RPMI8226 (cell line): ENCODE measurements at regions not wholly inside any gene's neighbourhood (a gene's known extent, or its start where the extent isn't known, plus 50 kb on each side); places are given as distances from the start of the nearest gene placed in this dataset.
"Not testable (repeated sequence)": the region's sequence is repeated elsewhere in the genome, so short reads cannot be mapped to it uniquely, and the experiment has no call there.

Source experiments
- DNase-seq: peaks from one replicate; pipeline ENCODE4 v3.0.0-alpha.2; 2015

- DNase-seq: no peak
Measured at GRCh38 chr6:156437121-156437879, 339.9 kb upstream of the ARID1B start.

GRCh38 chr6:156434795-156435190 lies 342.4 kb upstream of the ARID1B start:
- DNase-seq: no peak

- DNase-seq: no peak
Measured at GRCh38 chr6:156434049-156434794, 343.0 kb upstream of the ARID1B start.

GRCh38 chr6:156432543-156432942 lies 344.6 kb upstream of the ARID1B start:
- DNase-seq: no peak

- DNase-seq: no peak
Measured at GRCh38 chr6:156430386-156430785, 346.8 kb upstream of the ARID1B start.

- no peak for DNase-seq
Measured at GRCh38 chr6:156427345-156427744, 349.8 kb upstream of the ARID1B start.

GRCh38 chr6:156425359-156426020 lies 351.7 kb upstream of the ARID1B start:
- no peak for DNase-seq

GRCh38 chr6:156423829-156424228 lies 353.3 kb upstream of the ARID1B start:
- DNase-seq: no peak

- no peak for DNase-seq
Measured at GRCh38 chr6:156423075-156423474, 354.1 kb upstream of the ARID1B start.

- no peak for DNase-seq
Measured at GRCh38 chr6:156421933-156422332, 355.2 kb upstream of the ARID1B start.

GRCh38 chr6:156421301-156421700 lies 355.9 kb upstream of the ARID1B start:
- DNase-seq: not testable (repeated sequence)

- DNase-seq: no peak
Measured at GRCh38 chr6:156420172-156420993, 356.8 kb upstream of the ARID1B start.

- no peak for DNase-seq
Measured at GRCh38 chr6:156419594-156419993, 357.6 kb upstream of the ARID1B start.

GRCh38 chr6:156418253-156418652 lies 358.9 kb upstream of the ARID1B start:
- DNase-seq: no peak

GRCh38 chr6:156416391-156416790 lies 360.8 kb upstream of the ARID1B start:
- no peak for DNase-seq

GRCh38 chr6:156413154-156413553 lies 364.0 kb upstream of the ARID1B start:
- no peak for DNase-seq

GRCh38 chr6:156410649-156411048 lies 366.5 kb upstream of the ARID1B start:
- no peak for DNase-seq

- no peak for DNase-seq
Measured at GRCh38 chr6:156408655-156409054, 368.5 kb upstream of the ARID1B start.

GRCh38 chr6:156407334-156407733 lies 369.8 kb upstream of the ARID1B start:
- no peak for DNase-seq

GRCh38 chr6:156406688-156407087 lies 370.5 kb upstream of the ARID1B start:
- no peak for DNase-seq

- no peak for DNase-seq
Measured at GRCh38 chr6:156406099-156406498, 371.1 kb upstream of the ARID1B start.

GRCh38 chr6:156402628-156403027 lies 374.6 kb upstream of the ARID1B start:
- DNase-seq: no peak

GRCh38 chr6:156402227-156402626 lies 375.0 kb upstream of the ARID1B start:
- no peak for DNase-seq
